ENCODE measurements at regions not wholly inside any gene's neighbourhood (a gene's known extent, or its start where the extent isn't known, plus 50 kb on each side); places are given as distances from the start of the nearest gene placed in this dataset.

DNA sequence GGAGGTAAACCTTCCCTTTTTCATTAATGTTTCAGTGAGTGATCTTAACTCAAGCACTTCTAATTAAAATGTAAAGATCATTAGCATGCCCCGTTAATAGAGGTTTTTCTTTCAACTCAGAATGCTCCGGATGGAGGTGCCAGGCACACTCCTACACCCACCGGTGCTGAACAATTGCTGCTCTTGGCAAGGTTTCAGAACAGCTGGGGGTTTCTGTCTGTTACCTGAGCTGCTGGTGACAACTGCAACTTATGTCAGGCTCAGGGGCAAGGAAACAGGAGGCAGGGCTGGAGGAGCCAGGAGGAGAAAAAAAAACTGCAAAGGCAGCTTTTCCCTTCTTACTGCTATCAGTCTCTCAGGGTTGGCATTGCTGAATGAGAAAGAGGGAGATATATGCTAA, 250.1 kb downstream of the DIPK2A start:
- TF ChIP-seq EP300 (IDR thresholded peaks at IDR 0.05; ENCODE audit: borderline replicate concordance) (no peak), CREB1 (IDR thresholded peaks at IDR 0.05; ENCODE audit: low read depth) (no peak), TAF1 (IDR thresholded peaks at IDR 0.05; ENCODE audit: low read depth) (no peak), RAD21 (IDR thresholded peaks at IDR 0.05; ENCODE audit: low read depth) (no peak), FOXM1 (IDR thresholded peaks at IDR 0.05; ENCODE audit: borderline replicate concordance, low read depth) (no peak), TEAD4 (IDR thresholded peaks at IDR 0.05) (no peak), EGR1 (IDR thresholded peaks at IDR 0.05) (no peak), YY1 (IDR thresholded peaks at IDR 0.05; ENCODE audit: low read depth) (no peak), CEBPB (IDR thresholded peaks at IDR 0.05) (no peak)
- TF ChIP-seq, protein P1, sequence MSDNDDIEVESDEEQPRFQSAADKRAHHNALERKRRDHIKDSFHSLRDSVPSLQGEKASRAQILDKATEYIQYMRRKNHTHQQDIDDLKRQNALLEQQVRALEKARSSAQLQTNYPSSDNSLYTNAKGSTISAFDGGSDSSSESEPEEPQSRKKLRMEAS (IDR thresholded peaks at IDR 0.05), result no peak
- TF ChIP-seq, protein P2, sequence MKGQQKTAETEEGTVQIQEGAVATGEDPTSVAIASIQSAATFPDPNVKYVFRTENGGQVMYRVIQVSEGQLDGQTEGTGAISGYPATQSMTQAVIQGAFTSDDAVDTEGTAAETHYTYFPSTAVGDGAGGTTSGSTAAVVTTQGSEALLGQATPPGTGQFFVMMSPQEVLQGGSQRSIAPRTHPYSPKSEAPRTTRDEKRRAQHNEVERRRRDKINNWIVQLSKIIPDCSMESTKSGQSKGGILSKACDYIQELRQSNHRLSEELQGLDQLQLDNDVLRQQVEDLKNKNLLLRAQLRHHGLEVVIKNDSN (IDR thresholded peaks at IDR 0.05), result no peak
- TF ChIP-seq, protein P3, sequence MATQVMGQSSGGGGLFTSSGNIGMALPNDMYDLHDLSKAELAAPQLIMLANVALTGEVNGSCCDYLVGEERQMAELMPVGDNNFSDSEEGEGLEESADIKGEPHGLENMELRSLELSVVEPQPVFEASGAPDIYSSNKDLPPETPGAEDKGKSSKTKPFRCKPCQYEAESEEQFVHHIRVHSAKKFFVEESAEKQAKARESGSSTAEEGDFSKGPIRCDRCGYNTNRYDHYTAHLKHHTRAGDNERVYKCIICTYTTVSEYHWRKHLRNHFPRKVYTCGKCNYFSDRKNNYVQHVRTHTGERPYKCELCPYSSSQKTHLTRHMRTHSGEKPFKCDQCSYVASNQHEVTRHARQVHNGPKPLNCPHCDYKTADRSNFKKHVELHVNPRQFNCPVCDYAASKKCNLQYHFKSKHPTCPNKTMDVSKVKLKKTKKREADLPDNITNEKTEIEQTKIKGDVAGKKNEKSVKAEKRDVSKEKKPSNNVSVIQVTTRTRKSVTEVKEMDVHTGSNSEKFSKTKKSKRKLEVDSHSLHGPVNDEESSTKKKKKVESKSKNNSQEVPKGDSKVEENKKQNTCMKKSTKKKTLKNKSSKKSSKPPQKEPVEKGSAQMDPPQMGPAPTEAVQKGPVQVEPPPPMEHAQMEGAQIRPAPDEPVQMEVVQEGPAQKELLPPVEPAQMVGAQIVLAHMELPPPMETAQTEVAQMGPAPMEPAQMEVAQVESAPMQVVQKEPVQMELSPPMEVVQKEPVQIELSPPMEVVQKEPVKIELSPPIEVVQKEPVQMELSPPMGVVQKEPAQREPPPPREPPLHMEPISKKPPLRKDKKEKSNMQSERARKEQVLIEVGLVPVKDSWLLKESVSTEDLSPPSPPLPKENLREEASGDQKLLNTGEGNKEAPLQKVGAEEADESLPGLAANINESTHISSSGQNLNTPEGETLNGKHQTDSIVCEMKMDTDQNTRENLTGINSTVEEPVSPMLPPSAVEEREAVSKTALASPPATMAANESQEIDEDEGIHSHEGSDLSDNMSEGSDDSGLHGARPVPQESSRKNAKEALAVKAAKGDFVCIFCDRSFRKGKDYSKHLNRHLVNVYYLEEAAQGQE (IDR thresholded peaks at IDR 0.05; ENCODE audit: low read depth), result no peak
